Embryonic facial prominence (tissue), 1 donor: ENCODE measurements at regions not wholly inside any gene's neighbourhood (a gene's known extent, or its start where the extent isn't known, plus 50 kb on each side); places are given as distances from the start of the nearest gene placed in this dataset.

Experiments used
- DNase-seq: peaks from one replicate; pipeline ENCODE4 v3.0.0-alpha.2; 2016; ENCODE audit errors: extremely low spot score

- DNase-seq, result no peak
These were observed 1020.3 kb downstream of the NAALADL2 start for GRCh38 chr3:175879417-175879816.

- no peak for DNase-seq
These were observed 1010.3 kb downstream of the NAALADL2 start for GRCh38 chr3:175869404-175869803.

- DNase-seq, result no peak
These were observed 1009.5 kb downstream of the NAALADL2 start for GRCh38 chr3:175868626-175869025.

GRCh38 chr3:175865724-175866123, 1006.6 kb downstream of the NAALADL2 start:
- DNase-seq, result no peak

- no peak for DNase-seq
These were observed 1002.8 kb downstream of the NAALADL2 start for GRCh38 chr3:175861916-175862315.
